IMR-90 (cell line): ENCODE measurements at regions not wholly inside any gene's neighbourhood (a gene's known extent, or its start where the extent isn't known, plus 50 kb on each side); places are given as distances from the start of the nearest gene placed in this dataset.

ENCODE experiments used
- ATAC-seq: fragments of 200-7000 bp; cut with Tn5 transposase; 2 replicates; pipeline ENCODE4 v1.9.1; 2020; ENCODE audit warnings: low read depth, mild to moderate bottlenecking, moderate library complexity
- BruUV-seq: library from RNA; stranded (reverse); fragments of 400-500 nt; replicated peaks from 2 replicates; lab custom pipeline; 2021; lab: Mats Ljungman, UMichigan
- CTCF ChIA-PET: fragments of 300-600 bp; formaldehyde crosslinking; extraction: SDS; loops from one replicate; lab custom pipeline; 2021; ENCODE audit warnings: antibody characterized with exemption; lab: Yijun Ruan, JAX
- POLR2A ChIA-PET: fragments of 300-600 bp; sonication (Branson Sonifier 250); formaldehyde crosslinking; loops from one replicate; lab custom pipeline; 2022; ENCODE audit warnings: antibody characterized with exemption; ENCODE audit not compliant: unreplicated experiment; lab: Charles Lee
- DNase-seq: peaks from one replicate; pipeline ENCODE4 v3.0.0; 2013
- H2AFZ ChIP-seq: replicated peaks from 2 replicates; pipeline ENCODE3; 2013; ENCODE audit warnings: low read length, mild to moderate bottlenecking; ENCODE audit not compliant: poor library complexity
- H2AK5ac ChIP-seq: 2 replicates; pipeline ENCODE4 v1.6.1; 2013; ENCODE audit warnings: low read depth, low read length, inconsistent platforms
- H2AK9ac ChIP-seq: replicated peaks from 2 replicates; pipeline ENCODE3; 2013; ENCODE audit warnings: mild to moderate bottlenecking, low read depth, low read length, moderate library complexity; ENCODE audit not compliant: poor library complexity
- H2BK120ac ChIP-seq: 2 replicates; pipeline ENCODE4 v1.6.1; 2013; ENCODE audit warnings: low read depth, low read length, inconsistent platforms
- H2BK15ac ChIP-seq: 3 replicates; pipeline ENCODE4 v1.6.1; 2013; ENCODE audit warnings: low read depth, low read length, inconsistent platforms
- H2BK20ac ChIP-seq: 2 replicates; pipeline ENCODE4 v1.6.1; 2013; ENCODE audit warnings: low read depth, mild to moderate bottlenecking, inconsistent platforms, low read length, moderate library complexity
- H2BK5ac ChIP-seq: 2 replicates; pipeline ENCODE4 v1.6.1; 2013; ENCODE audit warnings: mild to moderate bottlenecking, low read depth, low read length, inconsistent platforms; ENCODE audit not compliant: poor library complexity, severe bottlenecking
- H3K14ac ChIP-seq: replicated peaks from 2 replicates; pipeline ENCODE4 v1.6.1; 2013; ENCODE audit warnings: low read depth, low read length, inconsistent platforms
- H3K18ac ChIP-seq: 2 replicates; pipeline ENCODE4 v1.6.1; 2013; ENCODE audit warnings: low read depth, low read length, control low read depth
- H3K23ac ChIP-seq: 2 replicates; pipeline ENCODE4 v1.6.1; 2013; ENCODE audit warnings: low read depth, low read length, inconsistent platforms
- H3K27ac ChIP-seq: 2 replicates; pipeline ENCODE4 v1.5.1; 2013; ENCODE audit warnings: mild to moderate bottlenecking, control low read depth, low read length; ENCODE audit not compliant: insufficient read depth
- H3K27me3 ChIP-seq: 2 replicates; pipeline ENCODE4 v1.6.1; 2013; ENCODE audit warnings: low read length; ENCODE audit not compliant: control insufficient read depth, insufficient read depth
- H3K36me3 ChIP-seq: 2 replicates; pipeline ENCODE4 v1.6.1; 2013; ENCODE audit warnings: low read length, mixed read lengths; ENCODE audit not compliant: control insufficient read depth, insufficient read depth
- H3K4ac ChIP-seq: 2 replicates; pipeline ENCODE4 v1.6.1; 2013; ENCODE audit warnings: low read depth, low read length, inconsistent platforms
- H3K4me1 ChIP-seq: 2 replicates; pipeline ENCODE4 v1.6.1; 2013; ENCODE audit warnings: low read length, mixed read lengths; ENCODE audit not compliant: control insufficient read depth, insufficient read depth
- H3K4me2 ChIP-seq: 2 replicates; pipeline ENCODE4 v1.6.1; 2013; ENCODE audit warnings: low read depth, mild to moderate bottlenecking, control low read depth, low read length, moderate library complexity
- H3K4me3 ChIP-seq: 2 replicates; pipeline ENCODE4 v1.5.1; 2013; ENCODE audit warnings: low read depth, mild to moderate bottlenecking, control low read depth, low read length, moderate library complexity; ENCODE audit not compliant: insufficient read depth
- H3K56ac ChIP-seq: 2 replicates; pipeline ENCODE4 v1.6.1; 2013; ENCODE audit warnings: low read length, inconsistent platforms; ENCODE audit not compliant: insufficient read depth; ENCODE audit errors: extremely low read depth
- H3K79me1 ChIP-seq, 2 experiments: 2 replicates each; pipeline ENCODE4 v1.6.1; 2013; ENCODE audit warnings: low read length in 2 of 2, inconsistent platforms in 1 of 2, low read depth in 1 of 2
- H3K9ac ChIP-seq: 2 replicates; pipeline ENCODE4 v1.6.1; 2013; ENCODE audit warnings: low read depth, low read length, control low read depth
- H3K9me1 ChIP-seq: 2 replicates; pipeline ENCODE4 v1.6.1; 2013; ENCODE audit warnings: low read length, inconsistent platforms; ENCODE audit not compliant: insufficient read depth
- H3K9me3 ChIP-seq: 2 replicates; pipeline ENCODE4 v1.6.1; 2013; ENCODE audit warnings: low read length; ENCODE audit not compliant: control insufficient read depth, insufficient read depth
- H4K20me1 ChIP-seq: 2 replicates; pipeline ENCODE4 v1.6.1; 2013; ENCODE audit warnings: low read length, inconsistent platforms; ENCODE audit not compliant: insufficient read depth
- H4K5ac ChIP-seq: 2 replicates; pipeline ENCODE4 v1.6.1; 2013; ENCODE audit warnings: mild to moderate bottlenecking, low read depth, low read length, control low read depth
- H4K8ac ChIP-seq, 2 experiments: 2 replicates each; pipeline ENCODE4 v1.6.1; 2013; ENCODE audit warnings: low read depth in 2 of 2, low read length in 2 of 2, control low read depth in 1 of 2, inconsistent platforms in 1 of 2
- H4K91ac ChIP-seq: 2 replicates; pipeline ENCODE4 v1.6.1; 2013; ENCODE audit warnings: low read depth, low read length, inconsistent platforms; ENCODE audit not compliant: insufficient read depth
- BHLHE40 ChIP-seq: fragments of 150-350 bp; IDR thresholded peaks from 2 replicates; pipeline ENCODE4 v1.6.1; 2016; ENCODE audit warnings: mild to moderate bottlenecking, low read depth, low read length
- CEBPB ChIP-seq: IDR thresholded peaks from 2 replicates; pipeline ENCODE4 v1.6.1; 2012; ENCODE audit warnings: low read depth, low read length, improper control_type of control experiment
- MAFK ChIP-seq: IDR thresholded peaks from 2 replicates; pipeline ENCODE4 v1.6.1; 2012; ENCODE audit warnings: low read depth, low read length, improper control_type of control experiment
- MAZ ChIP-seq: IDR thresholded peaks from 2 replicates; pipeline ENCODE4 v1.6.1; 2012; ENCODE audit warnings: low read depth, mild to moderate bottlenecking, low read length, improper control_type of control experiment, moderate library complexity, borderline replicate concordance
- MXI1 ChIP-seq: IDR thresholded peaks from 2 replicates; pipeline ENCODE4 v1.6.1; 2012; ENCODE audit warnings: low read depth, mild to moderate bottlenecking, low read length, moderate library complexity, borderline replicate concordance
- NFE2L2 ChIP-seq: fragments of 150-350 bp; IDR thresholded peaks from 2 replicates; pipeline ENCODE4 v1.6.1; 2016; ENCODE audit warnings: low read depth, mild to moderate bottlenecking, low read length
- POLR2A ChIP-seq: IDR thresholded peaks from 2 replicates; pipeline ENCODE4 v1.6.1; 2012; ENCODE audit warnings: mild to moderate bottlenecking, low read depth, low read length
- RAD21 ChIP-seq: IDR thresholded peaks from 2 replicates; pipeline ENCODE4 v1.6.1; 2012; ENCODE audit warnings: low read length, improper control_type of control experiment
- RCOR1 ChIP-seq: IDR thresholded peaks from 2 replicates; pipeline ENCODE4 v1.6.1; 2012; ENCODE audit warnings: mild to moderate bottlenecking, low read length, improper control_type of control experiment; ENCODE audit not compliant: insufficient replicate concordance
- SMC3 ChIP-seq: fragments of 150-350 bp; IDR thresholded peaks from 2 replicates; pipeline ENCODE4 v1.6.1; 2016; ENCODE audit warnings: low read depth, mild to moderate bottlenecking, antibody characterized with exemption, low read length, moderate library complexity
- WGBS, 2 experiments: methylation state at CpG; one replicate each; pipeline versions ENCODE4 v1.1.5 to v1.1.7; 2013; ENCODE audit warnings: missing lambda C conversion rate in 2 of 2; ENCODE audit not compliant: insufficient read length in 1 of 2; ENCODE audit errors: extremely low coverage in 2 of 2; 5-methylcytosine and 5-hydroxymethylcytosine counted together
- dilution Hi-C: fragments of 300-500 bp; cut with HindIII; formaldehyde crosslinking; loops from one replicate; pipeline ENCODE4 v1.14.3; 2018; ENCODE audit warnings: low sequenced_read_pairs; ENCODE audit not compliant: unreplicated experiment
- in situ Hi-C: fragments of 300-500 bp; cut with MboI; formaldehyde crosslinking; loops from 3 replicates; pipeline ENCODE4 v1.14.3; 2019; ENCODE audit warnings: low sequenced_read_pairs, inconsistent platforms, mixed read lengths
- intact Hi-C: fragments of 100-400 bp; cut with micrococcal nuclease; formaldehyde crosslinking; loops from 2 replicates; pipeline ENCODE4 v1.10.0; 2022
- TF ChIP-seq, protein P1 (sequence below): conservative IDR thresholded peaks from 2 replicates; pipeline ENCODE4 v1.5.1; 2012; ENCODE audit warnings: mild to moderate bottlenecking, low read depth, low read length, improper control_type of control experiment
- TF ChIP-seq, protein P2 (sequence below): fragments of 150-350 bp; IDR thresholded peaks from 2 replicates; pipeline ENCODE4 v1.6.1; 2016; ENCODE audit warnings: low read depth, mild to moderate bottlenecking, low read length, moderate library complexity, borderline replicate concordance
- TF ChIP-seq, protein P3 (sequence below): fragments of 150-350 bp; IDR thresholded peaks from 2 replicates; pipeline ENCODE4 v1.6.1; 2017; ENCODE audit warnings: mild to moderate bottlenecking, antibody characterized with exemption, low read length, low read depth

DNA sequence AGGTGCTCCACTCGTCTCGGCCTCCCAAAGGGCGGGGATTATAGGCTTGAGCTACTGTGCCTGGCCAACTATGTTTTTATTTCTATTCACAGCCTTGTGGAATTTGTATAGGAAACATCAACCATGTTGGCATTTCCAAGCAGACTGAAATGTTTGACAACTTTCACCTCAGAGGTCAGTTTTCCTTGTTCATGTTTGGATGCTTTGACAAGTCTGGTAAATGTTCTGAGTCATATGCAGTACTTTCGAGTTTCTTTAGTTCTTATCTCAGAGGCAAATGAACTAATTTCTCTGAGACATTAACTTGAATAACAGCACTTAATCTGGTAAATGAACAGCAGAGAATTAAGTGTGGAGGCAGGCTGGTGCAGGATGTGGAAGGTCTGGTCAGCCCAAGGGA, 373.4 kb upstream of the SYNCRIP start:
- H4K5ac ChIP-seq: no peak overlapping the region
- dilution Hi-C loops (no loop called here), in situ Hi-C loops (no loop called here), intact Hi-C loops (no loop called here)
- no peak for ATAC-seq
- TF ChIP-seq MAZ: no peak
- no peak for TF ChIP-seq BHLHE40
- TF ChIP-seq, protein P1, sequence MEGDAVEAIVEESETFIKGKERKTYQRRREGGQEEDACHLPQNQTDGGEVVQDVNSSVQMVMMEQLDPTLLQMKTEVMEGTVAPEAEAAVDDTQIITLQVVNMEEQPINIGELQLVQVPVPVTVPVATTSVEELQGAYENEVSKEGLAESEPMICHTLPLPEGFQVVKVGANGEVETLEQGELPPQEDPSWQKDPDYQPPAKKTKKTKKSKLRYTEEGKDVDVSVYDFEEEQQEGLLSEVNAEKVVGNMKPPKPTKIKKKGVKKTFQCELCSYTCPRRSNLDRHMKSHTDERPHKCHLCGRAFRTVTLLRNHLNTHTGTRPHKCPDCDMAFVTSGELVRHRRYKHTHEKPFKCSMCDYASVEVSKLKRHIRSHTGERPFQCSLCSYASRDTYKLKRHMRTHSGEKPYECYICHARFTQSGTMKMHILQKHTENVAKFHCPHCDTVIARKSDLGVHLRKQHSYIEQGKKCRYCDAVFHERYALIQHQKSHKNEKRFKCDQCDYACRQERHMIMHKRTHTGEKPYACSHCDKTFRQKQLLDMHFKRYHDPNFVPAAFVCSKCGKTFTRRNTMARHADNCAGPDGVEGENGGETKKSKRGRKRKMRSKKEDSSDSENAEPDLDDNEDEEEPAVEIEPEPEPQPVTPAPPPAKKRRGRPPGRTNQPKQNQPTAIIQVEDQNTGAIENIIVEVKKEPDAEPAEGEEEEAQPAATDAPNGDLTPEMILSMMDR: no peak
- TF ChIP-seq RAD21: no peak
- no peak for TF ChIP-seq POLR2A
- TF ChIP-seq SMC3: no peak
- TF ChIP-seq RCOR1: no peak
- no peak for TF ChIP-seq MXI1
- TF ChIP-seq CEBPB: no peak
- TF ChIP-seq, protein P2, sequence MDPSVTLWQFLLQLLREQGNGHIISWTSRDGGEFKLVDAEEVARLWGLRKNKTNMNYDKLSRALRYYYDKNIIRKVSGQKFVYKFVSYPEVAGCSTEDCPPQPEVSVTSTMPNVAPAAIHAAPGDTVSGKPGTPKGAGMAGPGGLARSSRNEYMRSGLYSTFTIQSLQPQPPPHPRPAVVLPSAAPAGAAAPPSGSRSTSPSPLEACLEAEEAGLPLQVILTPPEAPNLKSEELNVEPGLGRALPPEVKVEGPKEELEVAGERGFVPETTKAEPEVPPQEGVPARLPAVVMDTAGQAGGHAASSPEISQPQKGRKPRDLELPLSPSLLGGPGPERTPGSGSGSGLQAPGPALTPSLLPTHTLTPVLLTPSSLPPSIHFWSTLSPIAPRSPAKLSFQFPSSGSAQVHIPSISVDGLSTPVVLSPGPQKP: no peak
- TF ChIP-seq, protein P3, sequence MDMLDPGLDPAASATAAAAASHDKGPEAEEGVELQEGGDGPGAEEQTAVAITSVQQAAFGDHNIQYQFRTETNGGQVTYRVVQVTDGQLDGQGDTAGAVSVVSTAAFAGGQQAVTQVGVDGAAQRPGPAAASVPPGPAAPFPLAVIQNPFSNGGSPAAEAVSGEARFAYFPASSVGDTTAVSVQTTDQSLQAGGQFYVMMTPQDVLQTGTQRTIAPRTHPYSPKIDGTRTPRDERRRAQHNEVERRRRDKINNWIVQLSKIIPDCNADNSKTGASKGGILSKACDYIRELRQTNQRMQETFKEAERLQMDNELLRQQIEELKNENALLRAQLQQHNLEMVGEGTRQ: no peak
- no peak for TF ChIP-seq MAFK
- TF ChIP-seq NFE2L2: no peak
- H3K9me1 ChIP-seq: no peaks in the 10 kb centered on the region
- no peak overlapping the region for H4K91ac ChIP-seq
- no peak overlapping the region for H3K9ac ChIP-seq
- no peak overlapping the region for H4K8ac ChIP-seq
- H2AK9ac ChIP-seq: no peak overlapping the region
- H2BK120ac ChIP-seq: no peak overlapping the region
- no peak for DNase-seq
- no peak overlapping the region for H2AK5ac ChIP-seq
- no peak overlapping the region for H3K4me2 ChIP-seq
- H3K56ac ChIP-seq: no peak overlapping the region
- no peak overlapping the region for H3K18ac ChIP-seq
- H3K23ac ChIP-seq: no peak overlapping the region
- BruUV-seq: no TSS peak
- no peaks in the 10 kb centered on the region for H3K4me1 ChIP-seq
- H2BK20ac ChIP-seq: no peak overlapping the region
- H4K20me1 ChIP-seq: no peaks in the 10 kb centered on the region
- WGBS, 2 experiments: no CpG with 5 or more reads among the region's 4 CpGs
- no peak overlapping the region for H2BK15ac ChIP-seq
- H3K36me3 ChIP-seq: no peaks in the 10 kb centered on the region
- no peak overlapping the region for H3K4ac ChIP-seq
- CTCF ChIA-PET: no interaction called here
- H3K79me1 ChIP-seq: no peaks in the 10 kb centered on the region
- H3K9me3 ChIP-seq: peaks cover 9% of the 10 kb centered on the region; the same call in 1 of the 2 replicates
- POLR2A ChIA-PET: no interaction called here
- no peak overlapping the region for H3K27ac ChIP-seq
- no peak overlapping the region for H2BK5ac ChIP-seq
- H3K4me3 ChIP-seq: no peak overlapping the region
- no peak overlapping the region for H3K14ac ChIP-seq
- no peak overlapping the region for H2AFZ ChIP-seq
- no peaks in the 10 kb centered on the region for H3K27me3 ChIP-seq
